ENCODE measurements at regions not wholly inside any gene's neighbourhood (a gene's known extent, or its start where the extent isn't known, plus 50 kb on each side); places are given as distances from the start of the nearest gene placed in this dataset.
A peak's percentile ranks its signal among the peaks of the same experiment; 100 is the strongest.

- Histone ChIP-seq H3K36me3 (no peaks in the 10 kb centered on the region), H3K4me3 (no peak overlapping the region), H3K9me3 (no peaks in the 10 kb centered on the region), H3K4me1 (no peaks in the 10 kb centered on the region), H3K27me3 (peaks cover 0 to 15% of the 10 kb centered on the region in 2 donors), H3K27ac (no peak overlapping the region)
- TF ChIP-seq CTCF (IDR thresholded peaks at IDR 0.05) = no peak
- DNase-seq = peak in 1 of 2 donors; percentile 40
- intact Hi-C loops (cut with DNase I; ENCODE audit: low total_unique reads) = no loop called here
Measured at GRCh38 chr1:30466026-30466425, 257.4 kb downstream of the MATN1 start.

GRCh38 chr1:30465096-30465495 is 258.3 kb downstream of the MATN1 start:
- H3K27me3 ChIP-seq = peaks cover 0 to 19% of the 10 kb centered on the region in 2 donors
- H3K4me1 ChIP-seq = no peaks in the 10 kb centered on the region

DNA sequence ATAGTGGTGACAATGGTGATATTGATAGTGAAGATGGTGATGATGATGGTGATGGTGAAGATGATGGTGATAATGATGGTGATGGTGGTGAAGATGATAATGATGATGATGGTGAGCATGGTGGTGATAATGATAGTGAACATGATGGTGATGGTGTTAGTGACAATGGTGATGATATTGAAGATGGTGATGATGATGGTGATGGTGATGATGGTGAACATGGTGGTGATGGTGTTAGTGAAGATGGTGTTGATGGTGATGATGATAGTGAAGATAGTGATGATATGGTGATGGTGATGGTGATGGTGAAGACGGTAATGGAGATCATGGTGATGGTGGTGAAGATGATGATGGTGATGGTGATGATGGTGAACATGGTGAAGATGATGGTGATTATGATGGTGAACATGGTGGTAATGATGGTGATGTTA is 259.2 kb downstream of the MATN1 start:
- DNase-seq = no peak
- peaks cover 0 to 3% (median 0%) of the 10 kb centered on the region in 3 donors for H3K9me3 ChIP-seq
- no peak for TF ChIP-seq CTCF (IDR thresholded peaks at IDR 0.05)
- no peaks in the 10 kb centered on the region for H3K36me3 ChIP-seq
- no peak overlapping the region for H3K27ac ChIP-seq
- no peaks in the 10 kb centered on the region for H3K4me1 ChIP-seq
- intact Hi-C loops (cut with DNase I; ENCODE audit: low total_unique reads) = no loop called here
- H3K4me3 ChIP-seq = no peak overlapping the region
- H3K27me3 ChIP-seq = peaks cover 0 to 22% of the 10 kb centered on the region in 2 donors

More at GRCh38 chr1:30465096-30465495, 258.3 kb downstream of the MATN1 start:
- intact Hi-C loops (cut with DNase I; ENCODE audit: low total_unique reads) = no loop called here
- no peak for TF ChIP-seq CTCF (IDR thresholded peaks at IDR 0.05)
- peak; percentile 5 to 16 for DNase-seq
- H3K36me3 ChIP-seq = no peaks in the 10 kb centered on the region
- H3K4me3 ChIP-seq = no peak overlapping the region
- no peak overlapping the region for H3K27ac ChIP-seq
- no peaks in the 10 kb centered on the region for H3K9me3 ChIP-seq

DNA sequence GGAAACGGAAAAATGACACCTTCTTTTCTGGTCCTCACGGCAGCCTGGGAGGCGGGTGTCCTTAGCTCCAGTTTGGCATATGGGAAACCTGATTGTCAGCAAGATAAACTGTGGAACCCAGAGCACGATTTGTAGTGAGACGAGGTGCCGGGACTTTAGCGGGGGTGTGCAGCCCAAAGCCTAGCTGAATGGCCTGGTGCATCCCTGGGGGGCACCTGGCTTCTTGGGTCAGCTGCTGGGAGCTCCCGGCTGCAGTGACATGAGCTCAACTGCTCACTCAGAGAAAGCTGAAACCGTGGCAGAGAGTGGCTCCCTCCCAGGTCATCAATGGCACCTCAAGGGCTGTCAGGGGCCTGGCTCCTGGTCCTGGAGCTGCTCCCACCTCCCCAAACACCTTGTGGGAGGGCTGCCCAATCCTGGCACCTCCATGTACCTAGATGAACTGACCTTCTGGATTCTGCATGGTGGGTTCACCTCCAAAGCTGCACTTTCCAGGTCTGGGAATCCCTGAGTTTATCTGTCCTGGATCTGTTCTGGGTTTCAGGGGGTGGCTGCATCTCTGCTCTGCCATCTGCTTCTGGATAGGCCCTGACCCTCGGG is 260.5 kb downstream of the MATN1 start:
- DNase-seq = peak in 1 of 2 donors; percentile 52
- Histone ChIP-seq H3K27ac (no peak overlapping the region), H3K4me1 (no peaks in the 10 kb centered on the region), H3K9me3 (peaks cover 0 to 8% (median 0%) of the 10 kb centered on the region in 3 donors), H3K4me3 (no peak overlapping the region), H3K36me3 (no peaks in the 10 kb centered on the region), H3K27me3 (peaks cover 0 to 18% of the 10 kb centered on the region in 2 donors)
- intact Hi-C loops (cut with DNase I; ENCODE audit: low total_unique reads) = no loop called here
- TF ChIP-seq CTCF (IDR thresholded peaks at IDR 0.05) = no peak

DNA sequence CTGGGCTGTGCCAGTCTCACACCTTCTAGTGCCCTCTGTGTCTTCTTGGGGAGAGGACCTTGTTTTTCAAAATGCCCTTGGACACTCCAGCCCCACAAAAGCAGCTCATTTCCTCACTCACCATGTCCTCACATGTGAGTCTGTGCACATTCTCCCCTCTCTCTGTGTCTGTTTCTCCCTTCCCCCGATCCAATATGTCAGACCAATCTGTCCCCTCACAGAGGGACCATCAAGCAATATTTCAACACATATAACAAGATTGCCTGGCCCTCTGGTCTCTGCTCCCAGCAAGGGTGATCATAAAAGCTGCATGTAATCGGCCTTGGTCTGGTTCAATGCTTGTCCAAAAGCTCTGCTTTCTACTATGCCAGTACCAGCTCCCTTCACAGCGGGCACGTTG is 261.2 kb downstream of the MATN1 start:
- peak in 1 of 2 donors; percentile 34 for DNase-seq
- no peak for TF ChIP-seq CTCF (IDR thresholded peaks at IDR 0.05)
- intact Hi-C loops (cut with DNase I; ENCODE audit: low total_unique reads) = no loop called here
- Histone ChIP-seq H3K4me1 (no peaks in the 10 kb centered on the region), H3K9me3 (peaks cover 0 to 8% (median 0%) of the 10 kb centered on the region in 3 donors), H3K27me3 (peaks cover 0 to 17% of the 10 kb centered on the region in 2 donors), H3K4me3 (no peak overlapping the region), H3K27ac (no peak overlapping the region), H3K36me3 (no peaks in the 10 kb centered on the region)

Measured in tibial artery (tissue), 4 donors.